SK-N-DZ (cell line): ENCODE measurements at regions not wholly inside any gene's neighbourhood (a gene's known extent, or its start where the extent isn't known, plus 50 kb on each side); places are given as distances from the start of the nearest gene placed in this dataset.

Experiments used
- DNase-seq: peaks from one replicate; pipeline ENCODE4 v3.0.0-alpha.2; 2015; ENCODE audit warnings: low spot score

DNA sequence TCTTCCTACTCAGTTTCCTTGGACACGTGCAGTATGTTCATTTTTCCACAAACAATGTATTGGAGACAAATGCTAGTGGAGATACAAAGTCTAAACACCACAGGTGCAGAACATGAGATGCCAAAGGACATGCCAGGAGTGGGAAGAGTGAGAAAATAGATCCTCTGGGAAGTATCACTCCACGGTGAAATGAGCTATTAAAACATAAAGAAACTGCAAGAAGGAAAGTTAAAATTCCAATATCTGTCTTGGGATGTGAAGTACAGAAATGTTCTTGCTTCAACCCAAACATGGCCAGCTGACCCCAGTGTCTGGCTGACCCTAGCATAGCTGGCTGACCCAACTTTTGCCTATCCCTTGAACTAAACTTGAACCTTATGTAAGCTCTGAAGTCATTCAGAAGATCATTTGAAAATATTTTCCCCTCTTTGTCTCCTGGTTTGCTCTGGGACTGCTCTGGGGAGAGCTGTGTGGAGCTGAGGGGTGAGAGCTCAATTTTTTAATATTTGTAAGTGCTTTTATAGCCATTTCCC is 59.5 kb downstream of the FZD1 start:
- DNase-seq: no peak

GRCh38 chr7:91324663-91325062 is 60.4 kb downstream of the FZD1 start:
- DNase-seq: no peak

DNA sequence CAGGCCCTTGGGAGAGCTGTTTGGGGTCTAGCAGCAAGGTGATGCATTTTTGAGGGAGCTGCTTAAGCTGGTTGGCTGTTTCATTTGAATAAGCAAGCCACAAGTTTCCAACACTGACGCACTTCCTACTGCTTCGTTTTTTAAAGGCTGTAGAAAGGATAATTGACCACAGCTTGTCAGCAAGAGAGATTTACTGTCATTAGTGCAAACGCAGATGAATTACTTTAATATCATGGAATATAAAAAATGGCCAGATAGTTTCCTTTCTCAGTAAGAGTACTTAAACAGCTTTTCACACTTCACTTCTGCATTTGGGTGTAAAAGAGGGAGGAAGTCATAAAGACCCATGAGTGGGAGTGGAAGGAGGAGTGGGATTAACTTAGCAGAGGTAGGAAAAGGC is 61.5 kb downstream of the FZD1 start:
- DNase-seq: no peak

DNA sequence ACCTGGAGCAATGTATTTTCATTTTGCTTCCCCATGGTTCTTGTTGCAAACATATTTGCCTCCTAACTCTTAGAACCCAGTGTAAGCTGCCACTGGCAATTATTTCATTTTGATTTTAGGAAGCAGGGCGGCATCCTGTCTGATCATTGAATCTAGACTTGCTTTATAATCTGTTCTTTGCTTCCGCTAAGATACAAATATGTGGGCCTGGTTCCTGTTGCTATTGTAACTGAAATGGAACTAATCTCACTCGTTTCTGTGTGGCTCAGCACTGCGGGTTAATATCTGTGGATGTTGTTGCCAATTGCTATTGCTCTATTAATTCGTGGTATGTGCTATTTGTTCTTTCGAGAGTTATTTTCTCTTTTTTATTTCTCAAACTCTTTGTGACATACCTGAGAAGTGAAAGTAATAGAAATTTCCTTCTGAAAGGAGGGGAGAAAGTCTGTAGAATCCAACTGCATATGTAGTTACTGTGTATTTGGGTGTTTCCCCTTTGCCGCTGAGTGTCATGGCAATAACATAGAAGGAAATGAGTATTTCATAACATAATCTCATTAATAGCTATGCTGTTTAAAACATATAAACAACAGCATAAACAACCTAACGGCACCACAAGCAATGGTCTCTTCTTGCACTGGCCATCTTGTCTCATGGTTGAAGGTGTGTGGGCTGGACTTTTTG is 62.4 kb downstream of the FZD1 start:
- DNase-seq: no peak

DNA sequence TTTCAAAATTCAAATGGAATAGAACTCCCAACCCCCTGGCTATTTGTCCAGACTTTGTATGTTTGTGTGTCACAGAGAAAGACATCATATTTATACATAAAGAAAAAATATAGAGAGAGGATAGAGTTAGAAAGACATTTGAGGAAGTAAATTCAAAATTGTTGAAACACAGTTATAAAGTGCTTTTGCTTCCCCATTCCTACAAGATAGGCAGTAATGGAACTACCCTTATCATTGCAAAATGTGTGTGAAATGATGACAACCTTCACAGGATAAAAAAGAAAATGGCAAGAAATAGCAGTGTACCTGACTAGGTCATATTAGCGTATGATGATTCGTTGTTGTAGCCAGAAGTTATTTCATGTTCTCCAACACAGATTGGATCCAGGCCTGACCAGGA is 63.1 kb downstream of the FZD1 start:
- DNase-seq: no peak

- no peak for DNase-seq
Observed at GRCh38 chr7:91329571-91329970, 65.3 kb downstream of the FZD1 start.

DNA sequence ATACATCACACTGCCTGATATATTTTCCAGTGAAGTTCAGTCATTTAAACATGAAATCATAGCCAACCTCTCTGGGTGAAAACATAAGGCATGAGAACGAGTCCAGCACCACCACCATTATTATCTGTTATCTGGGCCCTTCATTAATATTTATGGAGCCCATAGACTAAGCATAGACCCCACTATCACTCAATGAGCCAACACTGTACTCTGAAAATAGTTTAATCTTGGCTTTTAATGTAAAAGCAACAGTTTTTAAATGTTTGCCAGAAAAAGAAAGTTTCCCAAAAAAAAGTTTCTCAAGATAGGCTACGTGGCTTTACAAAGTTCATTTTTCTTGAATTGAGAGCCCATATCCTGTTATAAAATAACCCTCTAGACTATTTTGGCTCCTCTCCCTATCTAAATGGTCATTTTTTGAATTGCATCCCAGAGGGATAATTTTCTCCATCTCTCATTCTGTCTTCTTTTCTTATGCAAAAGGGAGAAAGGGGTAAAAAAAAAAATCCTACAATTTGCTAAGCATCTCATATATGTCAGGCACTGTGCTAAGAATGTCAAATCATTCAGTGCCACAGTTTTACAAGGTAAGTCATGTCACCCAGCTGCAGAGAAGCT is 66.1 kb downstream of the FZD1 start:
- DNase-seq: no peak

DNA sequence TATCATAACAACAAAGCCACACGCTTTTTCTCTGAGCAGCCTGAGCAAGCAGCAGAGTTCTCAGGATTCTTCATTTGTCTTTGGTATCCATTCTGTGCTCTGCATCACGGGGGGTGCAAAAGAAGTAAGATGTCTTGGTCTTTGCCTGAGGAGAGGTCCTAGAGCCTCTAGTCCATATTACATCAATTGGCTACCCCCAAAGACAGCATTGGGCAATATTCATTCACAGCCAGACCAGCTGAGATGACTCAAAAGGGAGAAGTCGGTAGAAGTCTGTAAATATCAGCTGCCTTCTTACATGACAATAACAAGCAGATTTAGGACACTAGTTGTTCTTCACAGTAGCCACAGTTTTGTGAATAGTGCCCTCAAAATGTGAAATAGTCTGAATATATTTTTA is 66.6 kb downstream of the FZD1 start:
- DNase-seq: no peak

DNA sequence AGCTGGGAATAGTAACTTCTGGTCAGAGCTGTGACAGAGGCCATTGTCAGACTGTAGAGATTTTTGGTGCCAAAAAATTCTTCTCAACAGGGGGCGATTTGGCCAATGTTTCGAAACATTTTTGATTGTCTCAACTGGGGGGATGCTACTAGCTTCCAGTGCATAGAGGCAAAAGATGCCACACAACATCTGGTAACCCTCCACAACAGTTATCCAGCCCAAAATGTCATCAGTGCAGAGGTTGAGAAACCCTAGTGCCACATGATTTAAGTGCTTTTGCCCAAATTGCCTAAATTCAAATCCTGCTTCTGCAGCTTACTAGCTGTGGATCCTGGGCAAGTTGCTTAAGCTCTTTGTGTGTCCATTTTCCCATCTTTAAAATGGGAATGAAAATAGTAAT is 71.9 kb downstream of the FZD1 start:
- no peak for DNase-seq

- no peak for DNase-seq
Observed at GRCh38 chr7:91338226-91339020, 74.2 kb downstream of the FZD1 start.

DNA sequence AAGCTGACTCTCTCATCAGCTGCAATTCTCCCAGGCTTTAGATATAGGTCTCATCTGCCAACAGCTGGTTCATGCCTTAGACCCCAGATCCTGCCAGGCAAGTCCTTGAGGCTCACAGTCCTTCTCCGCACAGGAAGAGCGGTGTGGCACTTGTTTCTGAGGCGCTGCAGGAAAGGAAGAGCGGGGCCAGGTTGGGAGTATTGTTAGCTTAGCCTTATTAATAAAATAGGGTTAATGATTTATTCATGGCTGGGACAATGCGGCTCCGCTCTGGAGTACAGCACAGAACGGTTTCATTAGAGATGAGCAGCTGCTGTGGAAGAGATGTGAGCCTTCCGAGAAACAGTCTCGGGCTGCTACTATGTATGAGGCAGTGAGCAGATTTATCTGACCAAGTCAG is 78.1 kb downstream of the FZD1 start:
- DNase-seq: no peak

DNA sequence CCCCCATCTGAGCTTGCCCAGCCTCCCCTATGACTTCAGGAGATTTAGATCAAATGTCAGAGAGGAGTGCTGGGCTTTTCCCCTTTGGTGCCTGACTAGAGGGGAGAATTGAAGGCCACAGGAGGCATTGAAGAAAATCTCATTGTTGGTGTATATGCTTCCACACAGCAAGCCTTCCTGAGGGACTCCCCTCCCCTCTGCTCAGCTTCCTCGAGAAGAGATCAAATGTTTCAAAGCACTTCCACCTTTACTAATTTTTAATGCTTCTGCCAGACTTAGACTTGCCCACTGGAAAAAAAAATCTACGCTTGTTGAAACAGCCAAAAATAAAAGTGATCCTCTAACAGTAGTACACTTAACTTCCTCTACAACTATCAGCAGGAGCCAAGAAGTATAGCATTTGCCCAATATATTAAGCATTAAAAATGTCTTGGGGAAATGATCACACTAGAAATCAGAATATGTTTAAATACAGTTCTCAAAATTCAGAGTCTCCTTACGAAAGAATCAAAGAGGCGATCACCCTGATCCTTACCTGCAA is 79.3 kb downstream of the FZD1 start:
- DNase-seq: peak; percentile 30

DNA sequence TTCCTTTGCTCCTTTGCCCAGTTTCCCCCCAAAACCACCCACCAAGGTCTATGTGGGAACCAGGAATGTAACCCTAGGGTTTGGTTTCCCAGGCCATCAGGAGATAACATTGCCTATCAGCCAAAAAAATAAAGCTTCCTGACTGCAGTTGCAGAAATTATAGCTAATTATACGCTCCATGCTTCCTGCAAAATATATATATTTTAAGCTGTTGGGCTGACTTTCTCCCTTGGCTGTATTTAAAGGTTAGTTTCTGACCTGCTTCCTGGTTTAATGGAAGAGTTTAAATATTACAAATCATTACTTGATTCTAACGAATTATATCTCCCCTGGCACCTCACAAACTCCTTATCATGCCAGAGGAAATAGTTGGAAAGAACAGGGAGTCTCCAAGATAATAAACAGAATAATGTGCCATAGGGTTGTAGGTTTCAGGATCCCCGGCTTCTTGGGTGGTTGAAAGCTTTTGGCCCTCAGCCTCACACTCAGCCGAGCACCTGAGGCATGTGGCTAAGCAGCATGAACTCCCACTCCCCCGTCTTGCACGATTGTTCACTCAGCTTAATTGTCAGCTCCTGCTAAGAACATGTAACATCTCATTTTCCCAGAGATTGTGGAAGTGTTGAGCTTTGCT is 79.9 kb downstream of the FZD1 start:
- DNase-seq: no peak

GRCh38 chr7:91344911-91345310 is 80.7 kb downstream of the FZD1 start:
- no peak for DNase-seq

DNA sequence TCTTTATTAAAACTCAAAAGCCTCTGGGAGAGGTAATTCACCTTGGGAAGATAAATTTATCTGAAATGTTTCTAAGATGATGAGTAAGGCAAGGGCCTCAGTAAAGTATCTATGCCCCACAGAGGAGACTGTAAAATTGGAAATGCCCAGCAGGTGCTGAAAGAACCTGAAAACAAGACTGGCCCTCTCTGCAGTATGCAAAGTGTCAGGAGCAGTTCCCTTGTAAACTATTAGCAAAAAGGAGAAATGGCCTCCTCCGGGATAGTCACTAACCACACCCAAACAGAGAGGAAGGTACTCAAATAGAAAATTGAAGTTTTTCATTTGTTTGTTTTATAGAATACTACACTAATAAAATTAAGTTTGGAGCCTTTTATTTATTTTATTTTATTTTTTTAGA is 81.2 kb downstream of the FZD1 start:
- no peak for DNase-seq

- DNase-seq: no peak
Observed at GRCh38 chr7:91346426-91346825, 82.2 kb downstream of the FZD1 start.

DNA sequence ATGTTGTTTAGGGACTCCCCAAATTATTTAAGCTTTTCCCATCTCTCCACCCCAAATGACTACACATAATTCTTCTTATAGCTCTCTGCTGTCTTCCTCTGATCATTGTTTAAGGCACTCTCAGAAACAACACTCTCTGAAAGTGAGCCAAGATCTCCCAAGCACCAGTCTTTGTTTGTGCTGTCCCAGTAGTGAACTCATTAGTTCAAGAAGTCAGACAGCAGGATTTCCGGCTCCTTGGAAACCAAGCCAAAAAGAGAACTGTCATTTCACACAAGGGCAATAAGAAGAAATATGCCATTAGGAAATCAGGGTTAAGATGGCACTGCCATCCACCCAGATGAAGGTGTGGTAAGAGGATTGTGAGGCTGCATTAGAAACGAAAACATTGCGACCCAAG is 83.1 kb downstream of the FZD1 start:
- DNase-seq: no peak

GRCh38 chr7:91348711-91349110 is 84.5 kb downstream of the FZD1 start:
- DNase-seq: no peak

DNA sequence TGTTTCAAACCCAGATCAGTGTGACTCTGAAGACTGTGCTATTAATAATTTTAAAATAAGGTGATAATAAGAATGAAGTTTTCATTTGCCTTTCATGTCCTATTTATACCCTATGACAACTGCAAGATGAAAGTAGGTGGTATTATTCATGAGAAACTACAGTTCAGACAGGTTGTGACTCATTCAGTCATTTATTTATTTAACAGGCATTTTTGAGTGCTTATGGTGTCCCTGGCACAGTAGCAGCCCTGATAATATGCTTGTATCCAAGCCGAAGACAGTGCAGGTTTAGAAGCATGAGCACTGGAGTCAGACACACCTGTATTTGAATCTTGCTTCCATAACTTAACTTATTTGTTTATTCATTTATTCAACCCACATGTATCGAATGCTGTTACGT is 87.1 kb downstream of the FZD1 start:
- DNase-seq: no peak

- peak; percentile 93 for DNase-seq
Observed at GRCh38 chr7:91352091-91352490, 87.9 kb downstream of the FZD1 start.

DNA sequence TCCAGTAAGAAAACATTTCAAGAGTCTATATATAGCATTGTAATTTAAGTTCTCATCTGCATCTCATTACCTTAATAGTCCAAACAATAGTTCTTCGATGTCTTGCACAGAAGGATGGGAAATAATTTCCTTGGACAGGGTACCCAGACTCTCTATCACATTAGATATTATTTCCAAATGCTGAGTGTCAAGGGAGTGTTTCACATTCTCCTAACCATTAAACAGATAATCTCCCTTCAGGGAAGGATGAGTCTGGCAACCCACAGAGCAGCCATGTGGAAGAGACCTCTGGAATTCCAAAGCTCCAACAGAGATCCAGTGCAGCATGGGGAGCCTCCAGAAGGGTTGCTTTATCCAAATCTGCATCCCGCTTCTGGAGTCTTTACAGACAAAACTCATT is 89.6 kb downstream of the FZD1 start:
- no peak for DNase-seq
